HL-60 (cell line): ENCODE measurements at regions not wholly inside any gene's neighbourhood (a gene's known extent, or its start where the extent isn't known, plus 50 kb on each side); places are given as distances from the start of the nearest gene placed in this dataset.

Source experiments
- DNase-seq, 2 experiments: peaks; one replicate each; pipeline ENCODE4 v3.0.0-alpha.2; 2010 to 2020; ENCODE audit warnings: low read depth in 1 of 2, low spot score in 1 of 2
- H3K27ac ChIP-seq: fragments of 250-450 bp; sonication (Bioruptor Pico); replicated peaks from 2 replicates; pipeline ENCODE4 v1.5.1; 2020; ENCODE audit warnings: mild to moderate bottlenecking, moderate library complexity
- H3K27me3 ChIP-seq: fragments of 250-450 bp; sonication (Bioruptor Pico); 2 replicates; pipeline ENCODE4 v1.5.1; 2021; ENCODE audit warnings: mild to moderate bottlenecking, moderate library complexity; ENCODE audit not compliant: insufficient read depth, poor library complexity, severe bottlenecking
- H3K4me3 ChIP-seq: replicated peaks from 2 replicates; pipeline ENCODE4 v1.5.1; 2011; ENCODE audit warnings: mild to moderate bottlenecking, control low read depth, low read length; ENCODE audit not compliant: insufficient read depth
- GABPA ChIP-seq: IDR thresholded peaks from 2 replicates; pipeline ENCODE4 v1.6.1; 2012; ENCODE audit warnings: low read depth
- POLR2AphosphoS5 ChIP-seq: IDR thresholded peaks from 2 replicates; pipeline ENCODE4 v1.6.1; 2012; ENCODE audit warnings: low read depth
- SPI1 ChIP-seq: IDR thresholded peaks from 2 replicates; pipeline ENCODE4 v1.6.1; 2012; ENCODE audit warnings: low read depth, mild to moderate bottlenecking, borderline replicate concordance
- TF ChIP-seq, protein P1 (sequence below): IDR thresholded peaks from 2 replicates; pipeline ENCODE4 v1.6.1; 2012; ENCODE audit warnings: low read depth; ENCODE audit not compliant: insufficient replicate concordance
- TF ChIP-seq, protein P2 (sequence below): IDR thresholded peaks from one replicate; pipeline ENCODE4 v1.5.1; 2011; ENCODE audit warnings: low read length, control low read depth, inconsistent platforms; ENCODE audit not compliant: insufficient read depth

DNA sequence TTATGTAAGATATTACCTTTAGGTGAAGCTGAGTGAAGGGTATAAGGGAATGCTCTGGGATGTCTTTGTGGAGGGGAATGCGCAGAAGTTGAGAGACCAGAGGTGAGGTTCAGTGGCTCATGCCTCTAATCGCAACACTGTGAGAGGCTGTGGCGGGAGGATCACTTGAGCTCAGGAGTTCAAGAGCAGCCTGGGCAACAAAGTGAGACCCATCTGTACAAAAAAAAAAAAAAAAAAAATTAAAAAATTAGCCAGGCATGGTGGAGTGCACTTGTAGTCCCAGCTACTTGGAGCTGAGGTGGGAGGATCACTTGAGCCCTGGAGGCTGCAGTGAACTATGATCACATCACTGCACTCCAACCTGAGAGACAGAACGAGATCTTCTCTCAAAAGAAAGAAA is 57.3 kb upstream of the SP3 start:
- Histone ChIP-seq H3K27ac (no peak overlapping the region), H3K4me3 (no peak overlapping the region), H3K27me3 (no peaks in the 10 kb centered on the region)
- DNase-seq = no peak
- no peak for TF ChIP-seq SPI1
- no peak for TF ChIP-seq GABPA
- TF ChIP-seq, protein P1, sequence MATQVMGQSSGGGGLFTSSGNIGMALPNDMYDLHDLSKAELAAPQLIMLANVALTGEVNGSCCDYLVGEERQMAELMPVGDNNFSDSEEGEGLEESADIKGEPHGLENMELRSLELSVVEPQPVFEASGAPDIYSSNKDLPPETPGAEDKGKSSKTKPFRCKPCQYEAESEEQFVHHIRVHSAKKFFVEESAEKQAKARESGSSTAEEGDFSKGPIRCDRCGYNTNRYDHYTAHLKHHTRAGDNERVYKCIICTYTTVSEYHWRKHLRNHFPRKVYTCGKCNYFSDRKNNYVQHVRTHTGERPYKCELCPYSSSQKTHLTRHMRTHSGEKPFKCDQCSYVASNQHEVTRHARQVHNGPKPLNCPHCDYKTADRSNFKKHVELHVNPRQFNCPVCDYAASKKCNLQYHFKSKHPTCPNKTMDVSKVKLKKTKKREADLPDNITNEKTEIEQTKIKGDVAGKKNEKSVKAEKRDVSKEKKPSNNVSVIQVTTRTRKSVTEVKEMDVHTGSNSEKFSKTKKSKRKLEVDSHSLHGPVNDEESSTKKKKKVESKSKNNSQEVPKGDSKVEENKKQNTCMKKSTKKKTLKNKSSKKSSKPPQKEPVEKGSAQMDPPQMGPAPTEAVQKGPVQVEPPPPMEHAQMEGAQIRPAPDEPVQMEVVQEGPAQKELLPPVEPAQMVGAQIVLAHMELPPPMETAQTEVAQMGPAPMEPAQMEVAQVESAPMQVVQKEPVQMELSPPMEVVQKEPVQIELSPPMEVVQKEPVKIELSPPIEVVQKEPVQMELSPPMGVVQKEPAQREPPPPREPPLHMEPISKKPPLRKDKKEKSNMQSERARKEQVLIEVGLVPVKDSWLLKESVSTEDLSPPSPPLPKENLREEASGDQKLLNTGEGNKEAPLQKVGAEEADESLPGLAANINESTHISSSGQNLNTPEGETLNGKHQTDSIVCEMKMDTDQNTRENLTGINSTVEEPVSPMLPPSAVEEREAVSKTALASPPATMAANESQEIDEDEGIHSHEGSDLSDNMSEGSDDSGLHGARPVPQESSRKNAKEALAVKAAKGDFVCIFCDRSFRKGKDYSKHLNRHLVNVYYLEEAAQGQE = no peak
- TF ChIP-seq, protein P2, sequence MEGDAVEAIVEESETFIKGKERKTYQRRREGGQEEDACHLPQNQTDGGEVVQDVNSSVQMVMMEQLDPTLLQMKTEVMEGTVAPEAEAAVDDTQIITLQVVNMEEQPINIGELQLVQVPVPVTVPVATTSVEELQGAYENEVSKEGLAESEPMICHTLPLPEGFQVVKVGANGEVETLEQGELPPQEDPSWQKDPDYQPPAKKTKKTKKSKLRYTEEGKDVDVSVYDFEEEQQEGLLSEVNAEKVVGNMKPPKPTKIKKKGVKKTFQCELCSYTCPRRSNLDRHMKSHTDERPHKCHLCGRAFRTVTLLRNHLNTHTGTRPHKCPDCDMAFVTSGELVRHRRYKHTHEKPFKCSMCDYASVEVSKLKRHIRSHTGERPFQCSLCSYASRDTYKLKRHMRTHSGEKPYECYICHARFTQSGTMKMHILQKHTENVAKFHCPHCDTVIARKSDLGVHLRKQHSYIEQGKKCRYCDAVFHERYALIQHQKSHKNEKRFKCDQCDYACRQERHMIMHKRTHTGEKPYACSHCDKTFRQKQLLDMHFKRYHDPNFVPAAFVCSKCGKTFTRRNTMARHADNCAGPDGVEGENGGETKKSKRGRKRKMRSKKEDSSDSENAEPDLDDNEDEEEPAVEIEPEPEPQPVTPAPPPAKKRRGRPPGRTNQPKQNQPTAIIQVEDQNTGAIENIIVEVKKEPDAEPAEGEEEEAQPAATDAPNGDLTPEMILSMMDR = no peak
- TF ChIP-seq POLR2AphosphoS5 = no peak

DNA sequence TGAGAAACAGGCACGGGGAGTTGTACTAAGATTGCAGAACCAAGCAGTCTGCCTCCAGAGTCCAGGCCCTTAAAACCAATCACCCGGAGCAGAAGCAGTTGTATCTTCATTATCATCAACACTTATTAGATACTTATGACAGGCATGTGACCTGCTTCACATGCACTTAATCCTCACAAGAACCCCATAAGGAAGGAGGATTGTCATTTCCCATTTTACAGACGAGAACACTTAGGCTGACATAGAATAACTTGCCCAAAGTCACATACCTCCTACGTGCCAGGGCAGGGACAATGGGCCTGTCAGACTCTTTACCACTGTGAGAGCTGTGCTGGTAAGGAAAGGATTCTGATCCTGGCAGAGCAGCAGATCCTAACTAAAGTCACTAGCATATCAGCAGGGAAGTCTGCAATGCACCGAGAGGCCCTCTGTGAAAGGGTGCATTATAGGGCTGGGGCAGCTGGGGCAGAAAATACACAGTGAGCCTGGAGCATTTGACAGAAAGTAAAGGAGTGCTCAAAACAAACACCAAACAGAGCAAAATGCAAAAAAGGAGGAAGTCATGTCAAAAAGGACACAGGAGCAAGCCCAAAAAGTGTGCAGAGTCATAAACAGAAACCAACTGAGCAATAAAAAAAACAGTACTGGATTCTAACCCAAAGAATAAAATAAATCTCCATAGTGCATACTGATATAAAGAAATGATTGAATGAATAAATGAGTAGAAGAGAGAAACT is 55.9 kb upstream of the SP3 start:
- H3K27me3 ChIP-seq = no peaks in the 10 kb centered on the region
- H3K4me3 ChIP-seq = no peak overlapping the region
- peak overlapping the region; percentile 45; the same call in 1 of the 2 replicates for H3K27ac ChIP-seq
- DNase-seq = no peak
- TF ChIP-seq, protein P1 = no peak
- TF ChIP-seq SPI1 = peak; percentile 80

DNA sequence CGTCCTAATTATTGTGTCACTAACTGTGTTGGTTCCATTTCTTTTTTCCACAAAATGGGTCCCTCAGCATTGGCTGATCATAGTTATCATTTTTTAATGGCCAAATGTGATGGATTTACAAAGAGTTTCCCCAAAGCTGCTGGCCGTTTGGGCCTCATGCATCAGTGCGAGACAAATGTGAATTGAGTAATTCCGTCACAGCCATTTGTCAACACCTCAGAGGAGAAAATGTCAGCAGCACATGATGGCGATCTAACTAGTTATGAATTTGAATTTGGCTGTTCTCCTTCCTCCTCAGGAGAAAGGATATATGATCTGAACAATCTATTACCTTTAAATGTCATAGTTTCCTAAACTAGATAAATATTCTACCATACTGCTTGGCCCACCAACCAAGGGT is 54.9 kb upstream of the SP3 start:
- Histone ChIP-seq H3K27ac (no peak overlapping the region), H3K27me3 (no peaks in the 10 kb centered on the region), H3K4me3 (no peak overlapping the region)
- no peak for TF ChIP-seq SPI1
- DNase-seq = no peak

DNA sequence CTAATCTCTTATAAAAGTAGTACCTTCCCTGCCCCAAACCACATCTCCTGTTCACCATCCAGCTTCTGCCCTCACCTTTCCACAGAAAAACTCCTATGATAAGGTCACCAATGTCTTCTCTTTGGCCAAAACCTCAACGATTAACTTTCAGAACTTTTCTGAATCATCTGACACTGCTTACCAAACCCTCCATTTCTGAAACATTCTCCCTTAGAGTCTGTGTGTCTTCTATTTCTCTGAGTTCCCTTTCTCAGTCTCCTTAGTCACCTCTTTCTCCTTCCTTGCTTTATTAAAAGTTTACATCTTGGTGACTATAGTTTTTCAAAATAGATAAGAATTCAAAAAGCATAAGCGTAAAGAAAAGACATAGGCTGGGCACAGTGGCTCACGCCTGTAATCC is 51.3 kb upstream of the SP3 start:
- Histone ChIP-seq H3K27ac (no peak overlapping the region), H3K27me3 (no peaks in the 10 kb centered on the region), H3K4me3 (no peak overlapping the region)
- TF ChIP-seq POLR2AphosphoS5 = no peak
- TF ChIP-seq GABPA = no peak
- TF ChIP-seq, protein P2 = no peak
- TF ChIP-seq SPI1 = no peak
- TF ChIP-seq, protein P1 = no peak
- no peak for DNase-seq
